Right renal cortex interstitium (tissue), 3 donors: ENCODE measurements at regions not wholly inside any gene's neighbourhood (a gene's known extent, or its start where the extent isn't known, plus 50 kb on each side); places are given as distances from the start of the nearest gene placed in this dataset.
"Not testable (repeated sequence)": the region's sequence is repeated elsewhere in the genome, so short reads cannot be mapped to it uniquely, and the experiment has no call there.

Experiments
- DNase-seq, 3 donors: peaks; one replicate each; pipeline ENCODE4 v3.0.0-alpha.2; 2013; ENCODE audit warnings: low read depth in 3 of 3, low spot score in 2 of 3

- no peak for DNase-seq
These were observed 55.6 kb upstream of the ABCD3 start for GRCh38 chr1:94362466-94363058.

GRCh38 chr1:94358630-94359599 lies 59.3 kb upstream of the ABCD3 start:
- no peak for DNase-seq

- DNase-seq = no peak
These were observed 60.5 kb upstream of the ABCD3 start for GRCh38 chr1:94357661-94358060.

- DNase-seq = no peak
These were observed 62.7 kb upstream of the ABCD3 start for GRCh38 chr1:94355485-94355980.

- DNase-seq = no peak
These were observed 66.7 kb upstream of the ABCD3 start for GRCh38 chr1:94351481-94351880.

GRCh38 chr1:94350350-94350924 lies 67.8 kb upstream of the ABCD3 start:
- no peak for DNase-seq

- DNase-seq = no peak
These were observed 68.3 kb upstream of the ABCD3 start for GRCh38 chr1:94349853-94350252.

GRCh38 chr1:94348386-94348785 lies 69.8 kb upstream of the ABCD3 start:
- not testable (repeated sequence) for DNase-seq

- no peak for DNase-seq
These were observed 73.0 kb upstream of the ABCD3 start for GRCh38 chr1:94345148-94345721.

GRCh38 chr1:94342416-94342815 lies 75.8 kb upstream of the ABCD3 start:
- no peak for DNase-seq

GRCh38 chr1:94339206-94339927 lies 78.8 kb upstream of the ABCD3 start:
- DNase-seq = no peak

GRCh38 chr1:94336991-94337390 lies 81.2 kb upstream of the ABCD3 start:
- no peak for DNase-seq

GRCh38 chr1:94335950-94336349 lies 82.2 kb upstream of the ABCD3 start:
- peak; percentile 65 to 77 (median 74) for DNase-seq

GRCh38 chr1:94335447-94335846 lies 82.7 kb upstream of the ABCD3 start:
- DNase-seq = no peak

- DNase-seq = no peak
These were observed 83.4 kb upstream of the ABCD3 start for GRCh38 chr1:94334764-94335163.

- DNase-seq = no peak
These were observed 85.2 kb upstream of the ABCD3 start for GRCh38 chr1:94332952-94333351.

GRCh38 chr1:94332516-94332915 lies 85.7 kb upstream of the ABCD3 start:
- no peak for DNase-seq

GRCh38 chr1:94329986-94330385 lies 88.2 kb upstream of the ABCD3 start:
- no peak for DNase-seq

- no peak for DNase-seq
These were observed 88.9 kb upstream of the ABCD3 start for GRCh38 chr1:94329276-94329675.

- DNase-seq = no peak
These were observed 89.8 kb upstream of the ARHGAP29 start for GRCh38 chr1:94327001-94327690.
